HG03103 (cell line): ENCODE measurements at regions not wholly inside any gene's neighbourhood (a gene's known extent, or its start where the extent isn't known, plus 50 kb on each side); places are given as distances from the start of the nearest gene placed in this dataset.
"Not testable (repeated sequence)": the region's sequence is repeated elsewhere in the genome, so short reads cannot be mapped to it uniquely, and the experiment has no call there.

Source experiments
- ATAC-seq: cut with Tn5 transposase; IDR thresholded peaks from one replicate; pipeline ENCODE4 v1.9.1; 2021; ENCODE audit warnings: low read depth; ENCODE audit not compliant: unreplicated experiment

GRCh38 chr13:68540244-68540643, 1310.1 kb upstream of the PCDH9 start:
- ATAC-seq, result no peak

- peak; percentile 89 for ATAC-seq
Measured at GRCh38 chr13:68535329-68535728, 1305.2 kb upstream of the PCDH9 start.

GRCh38 chr13:68527167-68527566, 1297.0 kb upstream of the PCDH9 start:
- ATAC-seq, result not testable (repeated sequence)

- ATAC-seq, result no peak
Measured at GRCh38 chr13:68523838-68524424, 1293.8 kb upstream of the PCDH9 start.

- ATAC-seq, result no peak
Measured at GRCh38 chr13:68522184-68522583, 1292.0 kb upstream of the PCDH9 start.

GRCh38 chr13:68509734-68510621, 1279.8 kb upstream of the PCDH9 start:
- ATAC-seq, result peak; percentile 94

- ATAC-seq, result no peak
Measured at GRCh38 chr13:68506888-68507551, 1276.9 kb upstream of the PCDH9 start.

GRCh38 chr13:68490594-68490993, 1260.5 kb upstream of the PCDH9 start:
- ATAC-seq, result no peak

GRCh38 chr13:68481130-68481529, 1251.0 kb upstream of the PCDH9 start:
- no peak for ATAC-seq

GRCh38 chr13:68473834-68474326, 1243.7 kb upstream of the PCDH9 start:
- no peak for ATAC-seq

- no peak for ATAC-seq
Measured at GRCh38 chr13:68467160-68467559, 1237.0 kb upstream of the PCDH9 start.

GRCh38 chr13:68440874-68441273, 1210.7 kb upstream of the PCDH9 start:
- ATAC-seq, result peak; percentile 48

- no peak for ATAC-seq
Measured at GRCh38 chr13:68439817-68440216, 1209.7 kb upstream of the PCDH9 start.

- no peak for ATAC-seq
Measured at GRCh38 chr13:68428292-68428691, 1198.2 kb upstream of the PCDH9 start.

GRCh38 chr13:68417801-68418200, 1187.7 kb upstream of the PCDH9 start:
- ATAC-seq, result no peak

GRCh38 chr13:68410007-68410406, 1179.9 kb upstream of the PCDH9 start:
- ATAC-seq, result no peak

GRCh38 chr13:68390987-68391386, 1160.9 kb upstream of the PCDH9 start:
- ATAC-seq, result no peak

- no peak for ATAC-seq
Measured at GRCh38 chr13:68386808-68387207, 1156.7 kb upstream of the PCDH9 start.

GRCh38 chr13:68380041-68380973, 1150.2 kb upstream of the PCDH9 start:
- no peak for ATAC-seq

GRCh38 chr13:68378294-68378693, 1148.2 kb upstream of the PCDH9 start:
- no peak for ATAC-seq
